ENCODE measurements at regions not wholly inside any gene's neighbourhood (a gene's known extent, or its start where the extent isn't known, plus 50 kb on each side); places are given as distances from the start of the nearest gene placed in this dataset.
"Not testable (repeated sequence)": the region's sequence is repeated elsewhere in the genome, so short reads cannot be mapped to it uniquely, and the experiment has no call there.

DNA sequence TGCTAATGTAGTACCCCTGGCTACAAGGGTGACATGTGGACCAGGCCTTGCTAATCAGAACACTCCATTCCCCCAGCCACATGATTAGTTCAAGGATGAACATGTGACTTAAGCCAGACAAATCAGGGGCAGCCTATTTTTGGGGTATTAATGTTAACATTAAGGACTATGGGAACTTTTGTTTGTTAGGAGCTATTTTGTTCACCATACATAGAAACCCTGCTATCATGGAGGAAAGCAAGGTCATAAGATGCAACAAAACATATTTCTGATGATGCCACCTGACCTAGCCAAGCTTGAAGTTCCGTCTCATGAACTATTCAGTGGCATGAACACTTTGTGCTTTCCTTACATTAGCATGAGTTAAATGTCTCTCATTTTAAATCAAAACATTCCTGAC is 90.8 kb upstream of the PELI2 start:
- no peak for DNase-seq (ENCODE audit: low read depth in 2 of 2)

DNA sequence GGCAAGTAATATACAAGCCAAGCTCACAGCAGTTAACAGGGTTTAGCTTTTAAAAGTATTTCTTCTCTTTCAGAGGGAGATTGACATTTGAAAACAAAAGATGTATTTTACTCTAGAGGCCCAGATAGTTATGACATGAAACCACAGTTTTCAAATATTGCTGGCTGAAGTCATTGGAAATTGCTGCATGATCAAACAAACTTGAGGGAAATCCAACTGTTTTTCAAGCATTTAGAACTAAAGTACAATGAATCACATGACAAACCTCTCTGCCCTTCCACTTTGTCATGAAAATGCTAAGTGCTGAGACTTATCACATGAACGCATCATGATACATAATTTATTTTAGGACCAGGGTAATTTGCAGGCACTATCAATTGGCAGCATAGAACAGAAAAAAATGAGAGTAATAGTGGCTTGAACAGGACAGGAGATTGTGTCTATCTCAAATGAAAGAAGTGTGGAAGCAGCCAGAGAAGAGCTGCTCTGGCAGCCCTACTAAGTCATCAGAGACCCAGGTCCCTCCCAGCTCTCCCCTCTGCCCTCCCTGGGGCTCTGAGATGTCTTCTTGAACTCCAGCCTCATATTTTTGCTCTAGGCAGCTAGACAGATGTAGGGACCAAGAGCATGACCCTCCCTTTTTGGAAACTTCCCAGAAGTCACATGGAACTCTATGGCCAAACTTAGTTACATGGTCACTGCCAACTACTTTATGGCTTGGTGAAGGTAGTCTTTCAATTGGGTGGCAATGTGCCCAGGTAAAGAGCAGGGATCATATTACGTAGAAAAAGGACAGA is 90.1 kb upstream of the PELI2 start:
- DNase-seq (ENCODE audit: low read depth in 2 of 2): no peak

DNA sequence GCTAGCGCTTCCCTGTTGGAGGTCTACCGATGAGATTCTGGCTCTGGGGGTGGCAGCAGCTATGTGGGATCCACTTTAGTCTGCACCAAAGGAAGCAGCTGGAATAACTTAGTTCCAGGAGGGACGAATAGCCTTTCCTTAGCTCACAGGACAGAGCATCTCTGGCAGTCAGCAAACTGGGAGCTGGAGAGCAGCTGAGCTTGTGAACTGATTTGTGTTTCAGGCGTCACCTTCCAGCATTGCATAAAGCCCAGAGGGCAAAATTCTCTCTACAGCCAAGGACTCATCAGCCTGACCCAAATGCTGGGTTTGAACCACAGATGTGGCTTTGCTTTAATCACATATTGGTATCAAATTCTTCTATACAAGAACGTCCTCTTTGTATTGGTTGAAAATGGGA is 81.9 kb upstream of the PELI2 start:
- no peak for DNase-seq (ENCODE audit: low read depth in 2 of 2)

DNA sequence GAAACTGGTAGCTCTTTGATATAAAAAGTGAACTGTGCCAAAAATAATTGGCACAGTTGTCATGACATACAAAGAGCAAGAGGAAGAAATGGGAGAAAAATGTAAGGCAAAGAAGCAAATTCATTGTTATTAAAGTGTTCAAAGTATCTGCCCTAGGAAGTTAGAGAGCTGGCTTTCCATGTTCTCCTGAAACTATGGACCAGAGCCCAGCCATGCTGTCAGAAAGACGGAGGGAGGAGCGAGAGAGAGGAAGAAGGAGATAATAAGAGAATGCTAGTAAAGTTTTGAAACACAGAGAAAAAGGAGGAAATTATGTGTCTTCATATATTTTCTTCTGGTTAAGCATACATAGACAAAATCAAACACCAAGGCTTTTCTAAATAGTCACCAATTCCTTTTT is 78.1 kb upstream of the PELI2 start:
- no peak for DNase-seq (ENCODE audit: low read depth in 2 of 2)

DNA sequence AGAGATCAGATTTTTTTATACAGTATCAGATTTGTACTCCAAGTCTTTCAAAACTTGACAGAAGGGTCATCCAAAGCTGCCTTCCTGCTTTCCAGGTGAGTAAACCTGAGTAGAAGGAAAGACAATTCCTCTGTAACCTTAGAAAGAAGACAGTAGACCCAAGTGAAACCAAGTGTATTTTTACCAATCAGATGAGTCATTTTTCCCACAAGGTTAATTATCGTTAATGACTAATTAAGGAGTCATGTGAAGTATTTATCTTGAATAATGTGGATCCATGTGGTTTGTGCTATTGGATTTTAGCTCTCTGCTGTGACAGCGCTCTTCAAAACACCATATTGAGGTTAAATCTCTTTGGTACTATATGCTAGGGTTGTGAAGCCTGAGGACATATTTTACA is 74.0 kb upstream of the PELI2 start:
- DNase-seq (ENCODE audit: low read depth in 2 of 2): no peak

DNA sequence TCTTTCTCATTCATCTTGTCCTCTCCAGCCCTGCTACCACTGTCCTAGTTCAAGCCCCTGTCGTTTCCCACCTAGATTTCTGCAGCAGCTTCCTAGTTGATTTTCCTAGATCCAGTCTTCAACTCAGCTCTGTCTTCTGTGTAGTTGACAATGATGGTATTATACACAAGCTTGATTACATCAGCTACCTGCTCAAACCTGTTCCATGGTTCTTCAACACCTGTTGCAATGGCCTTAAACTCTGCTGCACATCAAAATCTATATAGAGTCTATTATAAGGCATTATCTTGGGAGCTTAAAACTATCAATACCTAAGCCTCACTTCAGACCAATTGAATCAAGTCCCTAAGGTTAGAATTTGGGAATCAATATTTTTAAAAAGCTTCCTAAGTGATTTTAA is 71.7 kb upstream of the PELI2 start:
- no peak for DNase-seq (ENCODE audit: low read depth in 2 of 2)

DNA sequence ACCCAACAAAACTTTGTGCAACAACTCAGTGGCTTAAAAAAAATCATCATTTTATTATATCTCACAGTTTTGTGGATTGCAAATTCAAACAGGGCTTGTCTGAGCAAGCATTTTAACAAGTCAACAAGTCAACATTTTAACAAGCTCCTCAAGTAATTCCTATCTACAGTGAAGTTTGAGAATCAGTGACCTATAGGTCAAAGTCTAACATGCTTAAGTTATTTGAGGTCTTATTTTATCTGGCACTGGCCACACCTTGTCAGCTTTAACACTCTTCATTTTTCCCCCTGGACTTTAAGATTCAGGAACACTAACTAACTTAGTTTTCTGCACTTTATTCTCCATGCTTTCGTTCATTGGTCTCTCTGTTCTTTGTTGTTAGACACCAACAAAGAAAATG is 71.2 kb upstream of the PELI2 start:
- DNase-seq (ENCODE audit: low read depth in 2 of 2): no peak

DNA sequence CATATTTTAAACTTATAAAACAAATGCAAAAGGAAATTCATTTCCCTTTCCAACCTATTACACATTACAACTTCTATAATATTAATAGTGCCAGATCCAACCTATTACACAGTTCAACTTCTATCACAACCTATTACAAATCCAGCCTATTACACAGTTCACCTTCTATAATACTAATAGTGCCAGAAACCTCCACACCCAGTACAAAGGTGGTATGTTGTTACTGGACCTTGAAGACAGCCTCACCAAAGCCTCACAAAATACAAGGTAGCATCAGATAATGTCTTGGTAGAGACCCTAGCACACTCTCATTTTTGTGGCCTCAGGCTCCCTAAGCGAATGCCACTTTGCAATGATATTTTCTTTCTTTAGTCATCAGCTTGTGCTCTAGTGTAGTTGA is 68.7 kb upstream of the PELI2 start:
- DNase-seq (ENCODE audit: low read depth in 2 of 2): no peak

DNA sequence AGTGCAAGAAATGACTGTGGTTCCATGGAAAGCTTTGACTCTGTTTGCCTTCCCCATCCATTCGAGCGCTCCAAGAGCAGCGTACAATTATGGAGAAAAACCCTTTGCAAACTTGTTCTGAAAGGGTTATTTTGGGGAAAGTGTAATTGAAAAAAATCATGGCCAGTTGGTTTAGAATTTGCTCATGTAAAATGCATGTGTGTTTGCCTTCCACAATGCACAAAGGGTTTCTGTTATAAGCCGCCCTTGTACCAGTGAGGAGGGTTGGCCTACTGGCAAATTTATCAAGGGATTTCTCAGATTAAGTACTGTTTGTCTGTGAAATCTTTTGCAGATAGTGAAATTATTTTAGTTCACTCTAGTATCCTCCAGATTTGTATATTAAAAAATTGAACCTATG is 62.7 kb upstream of the PELI2 start:
- DNase-seq (ENCODE audit: low read depth in 2 of 2): no peak

DNA sequence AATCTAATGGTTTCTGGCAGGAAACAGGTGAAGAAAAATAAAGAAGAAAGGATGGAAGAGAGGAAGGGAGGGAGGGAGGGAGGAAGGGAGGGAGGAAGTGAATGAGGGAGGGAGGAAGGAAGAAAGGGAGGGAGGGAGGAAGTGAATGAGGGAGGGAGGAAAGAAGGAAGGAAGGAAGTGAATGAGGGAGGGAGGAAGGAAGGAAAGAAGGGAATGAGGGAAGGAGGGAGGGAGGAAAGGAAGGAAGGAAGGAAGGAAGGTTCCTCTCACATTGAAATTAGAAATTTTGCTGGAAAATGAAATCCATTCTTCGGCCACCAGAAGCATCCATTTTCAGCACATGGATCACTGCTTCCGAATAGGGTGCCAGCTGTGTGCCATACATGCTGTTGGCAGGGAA is 62.2 kb upstream of the PELI2 start:
- DNase-seq (ENCODE audit: low read depth in 2 of 2): no peak

DNA sequence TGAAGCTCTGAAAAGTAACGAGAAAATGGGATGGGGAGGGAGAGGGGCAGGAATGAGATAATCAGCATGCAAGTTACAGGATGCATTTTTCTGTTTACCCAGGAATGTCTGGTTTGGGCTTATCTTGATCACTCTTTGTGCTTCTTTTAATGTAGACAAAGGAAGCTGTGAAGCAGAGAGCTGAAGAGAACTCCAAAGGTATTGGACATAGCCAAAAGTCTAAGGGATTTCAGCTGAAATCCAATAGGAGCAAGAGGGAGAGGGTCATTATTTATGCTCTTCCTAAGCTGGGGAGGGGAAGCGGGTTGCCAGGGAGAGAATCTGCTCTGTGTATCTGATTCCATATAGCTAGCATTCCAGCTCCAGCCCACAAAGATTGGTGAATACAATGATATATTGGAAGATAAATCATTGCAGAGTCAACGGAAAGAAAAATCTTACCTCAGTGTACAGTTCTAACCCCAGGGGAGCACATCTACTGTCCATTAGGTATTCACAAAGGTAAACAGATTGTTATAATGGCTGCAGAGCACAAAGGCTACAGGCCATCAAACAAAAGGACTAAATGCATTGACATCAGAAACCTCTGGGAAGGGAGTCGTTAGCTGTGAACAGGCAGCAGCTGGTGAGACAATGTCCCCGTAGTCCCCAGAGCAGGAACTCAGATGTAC is 61.0 kb upstream of the PELI2 start:
- DNase-seq (ENCODE audit: low read depth in 2 of 2): no peak

DNA sequence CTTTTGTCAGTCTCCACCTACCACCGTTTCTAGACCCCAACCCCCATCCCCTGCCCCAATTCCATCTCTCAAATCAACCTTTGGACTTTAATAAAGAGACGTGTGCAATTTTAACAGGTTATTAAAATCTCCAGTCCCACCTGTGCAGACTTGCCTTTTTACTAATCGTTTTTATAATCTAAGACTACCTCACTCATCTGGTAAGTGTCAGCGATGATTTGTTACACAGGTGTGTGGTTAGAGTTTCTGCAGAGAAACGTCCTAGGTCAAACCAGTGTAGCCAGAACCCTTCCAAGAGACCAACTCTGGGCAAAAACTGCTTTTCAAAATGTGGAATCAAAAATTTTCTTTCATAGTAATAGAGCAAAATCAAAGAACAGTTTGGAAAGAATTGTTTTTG is 60.4 kb upstream of the PELI2 start:
- DNase-seq (ENCODE audit: low read depth in 2 of 2): no peak

DNA sequence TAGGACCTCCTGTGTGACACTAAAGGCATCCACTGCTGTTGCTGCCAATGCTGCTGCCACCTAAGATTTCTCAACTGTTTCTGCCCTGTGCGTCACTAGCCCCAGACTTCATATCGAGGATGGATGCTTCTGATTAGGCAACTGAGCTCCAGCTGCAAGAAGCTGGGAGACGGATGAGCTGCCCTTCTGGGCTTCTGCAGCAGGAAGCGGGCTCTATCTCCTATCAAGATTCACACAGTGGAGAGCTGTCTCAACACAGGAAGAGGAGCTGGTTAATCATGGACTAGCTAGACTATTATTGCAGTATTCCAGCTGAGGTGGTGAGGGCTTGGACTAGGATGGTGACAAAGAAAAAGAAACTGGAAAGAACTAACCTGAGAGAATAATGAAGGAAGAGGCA is 59.2 kb upstream of the PELI2 start:
- DNase-seq (ENCODE audit: low read depth in 2 of 2): no peak

DNA sequence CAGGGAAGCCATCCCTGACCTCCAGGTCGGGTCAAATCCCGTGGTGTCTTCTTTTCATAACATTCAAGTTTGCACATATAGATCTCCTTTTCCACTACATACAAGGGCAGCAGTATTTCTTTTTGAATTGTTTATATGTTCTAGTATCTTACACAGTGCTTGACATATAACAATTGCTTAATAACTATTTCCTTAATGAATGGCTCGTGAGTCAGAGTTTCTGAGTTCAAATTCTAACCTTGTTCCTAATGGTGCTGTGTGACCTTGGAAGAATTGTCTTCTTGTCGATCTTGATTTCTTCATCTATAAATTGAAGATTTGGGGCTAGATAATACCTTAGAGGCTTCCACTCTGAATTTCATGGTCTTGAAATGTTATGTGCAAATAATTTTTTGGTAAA is 57.2 kb upstream of the PELI2 start:
- no peak for DNase-seq (ENCODE audit: low read depth in 2 of 2)

DNA sequence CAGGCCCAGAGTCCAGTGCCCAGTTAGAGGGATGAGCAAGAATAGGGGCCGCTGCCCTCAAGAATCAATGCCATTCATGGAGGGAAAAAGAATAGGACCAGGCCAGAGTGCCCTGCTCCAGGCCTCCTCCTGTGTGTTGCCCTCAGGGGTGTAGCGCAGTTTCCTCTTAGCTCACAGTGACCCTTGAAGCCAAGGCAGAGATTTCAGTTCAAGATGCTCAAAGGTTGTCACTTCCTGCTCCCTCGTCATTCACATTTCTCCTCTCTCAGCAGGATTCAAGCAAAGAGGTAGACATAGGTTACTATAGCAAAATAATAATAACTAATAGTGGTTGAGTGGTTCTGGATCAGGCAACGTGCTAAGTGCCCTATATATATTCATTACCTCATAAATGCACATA is 55.1 kb upstream of the PELI2 start:
- no peak for DNase-seq (ENCODE audit: low read depth in 2 of 2)

DNA sequence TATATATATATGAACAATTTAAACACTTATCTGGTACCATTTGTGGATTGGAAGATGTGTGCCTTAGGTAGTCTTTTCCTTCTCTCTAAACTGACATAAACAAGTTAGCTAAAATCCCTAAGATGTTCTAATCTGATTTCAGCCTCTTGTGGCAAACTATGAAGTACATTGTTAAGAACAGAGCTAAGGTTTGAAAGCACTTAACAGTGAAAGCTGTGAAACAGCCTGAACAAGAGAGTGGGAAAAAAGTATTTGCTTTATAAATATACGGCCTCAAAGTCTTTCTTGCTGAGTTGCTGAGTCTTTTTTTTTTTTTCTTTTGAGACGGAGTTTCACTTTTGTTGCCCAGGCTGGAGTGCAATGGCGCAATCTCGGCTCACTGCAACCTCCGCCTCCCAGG is 53.7 kb upstream of the PELI2 start:
- DNase-seq (ENCODE audit: low read depth in 2 of 2): no peak

DNA sequence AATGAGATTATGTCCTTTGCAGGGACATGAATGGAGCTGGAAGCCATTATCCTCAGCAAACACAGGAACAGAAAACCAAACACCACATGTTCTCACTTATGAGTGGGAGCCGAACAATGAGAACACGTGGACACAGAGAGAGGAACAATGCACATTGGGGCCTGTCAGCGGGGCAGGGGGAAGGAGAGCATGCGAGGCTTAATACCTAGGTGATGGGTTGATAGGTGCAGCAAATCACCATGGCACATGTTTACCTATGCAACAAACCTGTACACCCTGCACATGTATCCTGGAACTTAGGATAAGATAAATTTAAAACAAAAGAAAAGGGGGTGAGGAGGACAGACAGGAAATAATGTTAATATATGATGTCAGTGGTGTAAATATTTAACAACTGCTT is 53.0 kb upstream of the PELI2 start:
- not testable (repeated sequence) for DNase-seq (ENCODE audit: low read depth in 2 of 2)

DNA sequence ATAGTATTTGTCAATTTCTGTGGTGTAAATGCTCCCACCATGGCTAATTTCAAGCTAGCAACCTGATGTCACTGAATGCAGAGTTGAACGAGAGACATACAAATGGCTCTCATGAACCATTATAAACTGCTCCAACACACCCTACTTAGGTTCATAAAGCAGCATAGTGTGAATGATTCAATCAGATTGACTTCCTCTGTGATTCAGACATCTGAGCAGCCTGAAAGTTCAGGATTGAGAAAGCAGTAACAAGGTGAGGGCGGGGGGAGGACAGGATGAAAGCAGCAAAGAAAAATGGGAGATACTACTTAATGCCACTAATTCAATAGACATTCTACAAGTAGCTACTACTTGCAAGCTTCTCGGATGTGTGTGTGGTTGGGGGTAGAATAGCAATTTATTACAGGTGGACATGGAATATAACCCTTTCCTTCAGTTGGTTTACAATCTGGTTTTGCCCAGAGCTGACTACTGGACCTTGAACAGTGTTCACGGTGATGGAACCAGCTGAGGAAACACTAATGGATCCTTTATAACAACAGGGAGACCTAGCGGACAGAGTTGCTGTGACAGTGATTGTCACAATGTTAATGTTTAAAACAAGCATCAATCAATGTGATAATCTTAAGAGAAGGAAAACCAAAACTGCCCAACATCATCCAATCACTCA is 52.5 kb upstream of the PELI2 start:
- DNase-seq (ENCODE audit: low read depth in 2 of 2): no peak

Data from lung microvascular endothelial cell (primary cell).